ENCODE measurements at regions not wholly inside any gene's neighbourhood (a gene's known extent, or its start where the extent isn't known, plus 50 kb on each side); places are given as distances from the start of the nearest gene placed in this dataset.

- no peak overlapping the region for H3K4me3 Mint-ChIP-seq
- ATAC-seq (ENCODE audit: low read depth) (no peak), DNase-seq (ENCODE audit: low spot score in 2 of 2) (no peak)
- H3K27ac Mint-ChIP-seq, result no peak overlapping the region
- H3K9me3 Mint-ChIP-seq, result peaks cover 5% of the 10 kb centered on the region
- H3K27me3 Mint-ChIP-seq, result no peaks in the 10 kb centered on the region
- H3K4me1 Mint-ChIP-seq, result no peaks in the 10 kb centered on the region
- no peaks in the 10 kb centered on the region for H3K36me3 Mint-ChIP-seq
Measured at GRCh38 chr19:28244966-28245365, 968.0 kb downstream of the UQCRFS1 start.

- no peaks in the 10 kb centered on the region for H3K4me1 Mint-ChIP-seq
- DNase-seq (ENCODE audit: low spot score in 2 of 2) (no peak), ATAC-seq (ENCODE audit: low read depth) (no peak)
- no peaks in the 10 kb centered on the region for H3K27me3 Mint-ChIP-seq
- no peaks in the 10 kb centered on the region for H3K36me3 Mint-ChIP-seq
- no peak overlapping the region for H3K4me3 Mint-ChIP-seq
- H3K27ac Mint-ChIP-seq, result no peak overlapping the region
- H3K9me3 Mint-ChIP-seq, result peaks cover 5% of the 10 kb centered on the region
Measured at GRCh38 chr19:28242317-28242927, 970.5 kb downstream of the UQCRFS1 start.

GRCh38 chr19:28239270-28239669 is 973.7 kb downstream of the UQCRFS1 start:
- DNase-seq (ENCODE audit: low spot score in 2 of 2) (no peak), ATAC-seq (ENCODE audit: low read depth) (no peak)
- Mint-ChIP-seq H3K4me3 (no peak overlapping the region), H3K27ac (no peak overlapping the region), H3K4me1 (no peaks in the 10 kb centered on the region), H3K27me3 (no peaks in the 10 kb centered on the region), H3K36me3 (no peaks in the 10 kb centered on the region), H3K9me3 (peaks cover 7% of the 10 kb centered on the region)

GRCh38 chr19:28238270-28238820 is 974.6 kb downstream of the UQCRFS1 start:
- no peaks in the 10 kb centered on the region for H3K27me3 Mint-ChIP-seq
- H3K27ac Mint-ChIP-seq, result no peak overlapping the region
- H3K4me3 Mint-ChIP-seq, result no peak overlapping the region
- peaks cover 3% of the 10 kb centered on the region for H3K9me3 Mint-ChIP-seq
- ATAC-seq (ENCODE audit: low read depth) (no peak), DNase-seq (ENCODE audit: low spot score in 2 of 2) (no peak)
- H3K4me1 Mint-ChIP-seq, result no peaks in the 10 kb centered on the region
- H3K36me3 Mint-ChIP-seq, result no peaks in the 10 kb centered on the region

- no peaks in the 10 kb centered on the region for H3K27me3 Mint-ChIP-seq
Measured at GRCh38 chr19:28235606-28236125, 977.3 kb downstream of the UQCRFS1 start.

GRCh38 chr19:28234637-28235036 is 978.3 kb downstream of the UQCRFS1 start:
- H3K4me1 Mint-ChIP-seq, result no peaks in the 10 kb centered on the region
- H3K27me3 Mint-ChIP-seq, result no peaks in the 10 kb centered on the region
- H3K9me3 Mint-ChIP-seq, result peaks cover 3% of the 10 kb centered on the region
- H3K4me3 Mint-ChIP-seq, result no peak overlapping the region
- DNase-seq (ENCODE audit: low spot score in 2 of 2), result no peak
- no peak for ATAC-seq (ENCODE audit: low read depth)
- H3K27ac Mint-ChIP-seq, result no peak overlapping the region
- H3K36me3 Mint-ChIP-seq, result no peaks in the 10 kb centered on the region

More at GRCh38 chr19:28235606-28236125, 977.3 kb downstream of the UQCRFS1 start:
- no peaks in the 10 kb centered on the region for H3K4me1 Mint-ChIP-seq
- ATAC-seq (ENCODE audit: low read depth) (no peak), DNase-seq (ENCODE audit: low spot score in 2 of 2) (no peak)
- no peaks in the 10 kb centered on the region for H3K36me3 Mint-ChIP-seq
- H3K9me3 Mint-ChIP-seq, result peaks cover 3% of the 10 kb centered on the region
- H3K27ac Mint-ChIP-seq, result no peak overlapping the region
- H3K4me3 Mint-ChIP-seq, result no peak overlapping the region

- H3K9me3 Mint-ChIP-seq, result peaks cover 6% of the 10 kb centered on the region
- H3K4me3 Mint-ChIP-seq, result no peak overlapping the region
- H3K4me1 Mint-ChIP-seq, result no peaks in the 10 kb centered on the region
- no peaks in the 10 kb centered on the region for H3K36me3 Mint-ChIP-seq
- H3K27me3 Mint-ChIP-seq, result no peaks in the 10 kb centered on the region
- no peak for DNase-seq (ENCODE audit: low spot score in 2 of 2)
- no peak overlapping the region for H3K27ac Mint-ChIP-seq
- no peak for ATAC-seq (ENCODE audit: low read depth)
Measured at GRCh38 chr19:28228854-28229253, 984.1 kb downstream of the UQCRFS1 start.

- Mint-ChIP-seq H3K36me3 (no peaks in the 10 kb centered on the region), H3K9me3 (peaks cover 8% of the 10 kb centered on the region), H3K4me3 (no peak overlapping the region), H3K27ac (no peak overlapping the region), H3K27me3 (no peaks in the 10 kb centered on the region), H3K4me1 (no peaks in the 10 kb centered on the region)
- DNase-seq (ENCODE audit: low spot score in 2 of 2) (no peak), ATAC-seq (ENCODE audit: low read depth) (no peak)
Measured at GRCh38 chr19:28224441-28224840, 988.5 kb downstream of the UQCRFS1 start.

- Mint-ChIP-seq H3K27me3 (no peaks in the 10 kb centered on the region), H3K27ac (no peak overlapping the region), H3K9me3 (peaks cover 6% of the 10 kb centered on the region), H3K4me3 (no peak overlapping the region), H3K36me3 (no peaks in the 10 kb centered on the region), H3K4me1 (no peaks in the 10 kb centered on the region)
- ATAC-seq (ENCODE audit: low read depth) (no peak), DNase-seq (ENCODE audit: low spot score in 2 of 2) (no peak)
Measured at GRCh38 chr19:28221736-28222135, 991.2 kb downstream of the UQCRFS1 start.

- Mint-ChIP-seq H3K27ac (no peak overlapping the region), H3K36me3 (no peaks in the 10 kb centered on the region), H3K4me3 (no peak overlapping the region), H3K9me3 (peaks cover 7% of the 10 kb centered on the region), H3K4me1 (no peaks in the 10 kb centered on the region), H3K27me3 (no peaks in the 10 kb centered on the region)
- no peak for DNase-seq (ENCODE audit: low spot score in 2 of 2)
- ATAC-seq (ENCODE audit: low read depth), result no peak
Measured at GRCh38 chr19:28218728-28219127, 994.2 kb downstream of the UQCRFS1 start.

GRCh38 chr19:28217022-28217421 is 995.9 kb downstream of the UQCRFS1 start:
- Mint-ChIP-seq H3K4me3 (no peak overlapping the region), H3K27me3 (no peaks in the 10 kb centered on the region), H3K9me3 (peaks cover 7% of the 10 kb centered on the region), H3K36me3 (no peaks in the 10 kb centered on the region), H3K4me1 (no peaks in the 10 kb centered on the region), H3K27ac (no peak overlapping the region)
- no peak for DNase-seq (ENCODE audit: low spot score in 2 of 2)
- ATAC-seq (ENCODE audit: low read depth), result no peak

- no peaks in the 10 kb centered on the region for H3K36me3 Mint-ChIP-seq
- H3K4me1 Mint-ChIP-seq, result no peaks in the 10 kb centered on the region
- no peak overlapping the region for H3K4me3 Mint-ChIP-seq
- H3K9me3 Mint-ChIP-seq, result peaks cover 7% of the 10 kb centered on the region
- ATAC-seq (ENCODE audit: low read depth) (no peak), DNase-seq (ENCODE audit: low spot score in 2 of 2) (no peak)
- H3K27me3 Mint-ChIP-seq, result no peaks in the 10 kb centered on the region
- H3K27ac Mint-ChIP-seq, result no peak overlapping the region
Measured at GRCh38 chr19:28213470-28214082, 999.4 kb downstream of the UQCRFS1 start.

GRCh38 chr19:28210886-28211285 is 1002.1 kb downstream of the UQCRFS1 start:
- H3K9me3 Mint-ChIP-seq, result peaks cover 7% of the 10 kb centered on the region
- H3K27ac Mint-ChIP-seq, result no peak overlapping the region
- DNase-seq (ENCODE audit: low spot score in 2 of 2) (no peak), ATAC-seq (ENCODE audit: low read depth) (no peak)
- no peaks in the 10 kb centered on the region for H3K4me1 Mint-ChIP-seq
- no peaks in the 10 kb centered on the region for H3K36me3 Mint-ChIP-seq
- no peaks in the 10 kb centered on the region for H3K27me3 Mint-ChIP-seq
- no peak overlapping the region for H3K4me3 Mint-ChIP-seq

- Mint-ChIP-seq H3K4me3 (no peak overlapping the region), H3K27ac (no peak overlapping the region), H3K36me3 (no peaks in the 10 kb centered on the region), H3K9me3 (peaks cover 6% of the 10 kb centered on the region), H3K27me3 (no peaks in the 10 kb centered on the region), H3K4me1 (no peaks in the 10 kb centered on the region)
- no peak for ATAC-seq (ENCODE audit: low read depth)
- no peak for DNase-seq (ENCODE audit: low spot score in 2 of 2)
Measured at GRCh38 chr19:28208745-28209144, 1004.2 kb downstream of the UQCRFS1 start.

GRCh38 chr19:28207244-28207643 is 1005.7 kb downstream of the UQCRFS1 start:
- H3K27ac Mint-ChIP-seq, result no peak overlapping the region
- ATAC-seq (ENCODE audit: low read depth) (no peak), DNase-seq (ENCODE audit: low spot score in 2 of 2) (no peak)
- H3K9me3 Mint-ChIP-seq, result peaks cover 8% of the 10 kb centered on the region
- H3K4me1 Mint-ChIP-seq, result no peaks in the 10 kb centered on the region
- no peaks in the 10 kb centered on the region for H3K27me3 Mint-ChIP-seq
- H3K4me3 Mint-ChIP-seq, result no peak overlapping the region
- no peaks in the 10 kb centered on the region for H3K36me3 Mint-ChIP-seq

Measured in memory B cell (primary cell).